ENCODE measurements at regions not wholly inside any gene's neighbourhood (a gene's known extent, or its start where the extent isn't known, plus 50 kb on each side); places are given as distances from the start of the nearest gene placed in this dataset.

DNA sequence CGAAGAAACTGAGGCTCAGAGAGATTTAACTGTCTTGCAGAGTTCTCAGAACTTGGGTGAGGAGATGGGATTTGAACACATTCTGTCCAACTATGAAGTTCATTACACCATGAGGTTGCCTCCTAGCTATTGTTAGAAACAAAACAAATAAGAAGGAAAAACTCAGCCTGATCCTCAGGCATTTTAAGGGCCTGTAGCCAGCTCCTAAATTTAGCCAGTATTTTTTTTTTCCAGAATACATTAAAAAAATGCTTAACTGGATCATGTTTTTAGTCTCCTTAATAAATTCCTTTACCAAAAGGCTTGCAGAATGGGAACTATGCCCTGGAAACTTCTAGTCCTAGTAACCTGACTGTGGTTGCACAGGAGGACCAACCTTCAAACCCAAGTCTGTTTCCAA lies 212.0 kb downstream of the CSNK2A3 start:
- FAIRE-seq, result no peak
- POLR2A ChIA-PET, result no interaction called here

DNA sequence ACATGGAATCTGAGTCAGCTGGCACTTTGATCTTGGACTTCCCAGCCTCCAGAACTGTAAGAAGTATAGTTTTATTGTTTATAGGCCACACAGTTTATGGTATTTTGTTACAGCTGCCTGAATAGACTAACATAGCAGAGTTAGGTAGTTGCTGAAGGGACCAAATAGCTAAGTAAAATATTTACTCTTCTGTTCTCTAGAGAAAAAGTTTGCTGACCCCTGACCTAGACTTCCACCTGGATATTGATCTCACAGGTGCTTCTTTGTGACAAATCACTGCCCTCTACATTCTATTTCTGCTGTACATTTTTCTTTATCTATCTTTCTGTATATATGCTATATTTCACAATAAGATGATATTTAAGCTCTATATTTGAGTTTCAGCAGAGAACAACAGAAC lies 212.5 kb downstream of the CSNK2A3 start:
- DNase-seq (ENCODE audit: low read depth, low spot score) (no peak), FAIRE-seq (no peak)
- Histone ChIP-seq H3K4me3 (replicated peaks in 1 of 3; ENCODE audit: insufficient read depth in 1 of 3, low read depth in 1 of 3, low read length in 3 of 3) (no peak overlapping the region), H2AFZ (ENCODE audit: low read depth, low read length) (no peak overlapping the region), H3K4me1 (ENCODE audit: control insufficient read depth, extremely low read depth, insufficient read depth, low read length) (no peaks in the 10 kb centered on the region), H3K9me1 (replicated peaks; ENCODE audit: control insufficient read depth, extremely low read depth, insufficient read depth, low read length) (no peaks in the 10 kb centered on the region), H3K9me3 (replicated peaks; ENCODE audit: control insufficient read depth, insufficient read depth, low read length) (no peaks in the 10 kb centered on the region), H3K36me3 (ENCODE audit: control insufficient read depth in 2 of 2, extremely low read depth in 1 of 2, insufficient read depth in 2 of 2, low read length in 2 of 2) (no peaks in the 10 kb centered on the region), H3K27me3 (ENCODE audit: control insufficient read depth in 2 of 2, insufficient read depth in 2 of 2, low read length in 2 of 2) (peaks cover 0 to 3% of the 10 kb centered on the region in 2 experiments), H3K79me2 (ENCODE audit: control insufficient read depth, insufficient read depth, low read length) (no peaks in the 10 kb centered on the region), H3K4me2 (ENCODE audit: insufficient read depth, low read length) (no peak overlapping the region), H3K27ac (ENCODE audit: insufficient read depth, low read depth, low read length) (no peak overlapping the region), H4K20me1 (replicated peaks; ENCODE audit: control insufficient read depth, extremely low read depth, insufficient read depth, low read length) (no peaks in the 10 kb centered on the region), H3K9ac (replicated peaks; ENCODE audit: extremely low read depth, insufficient read depth, low read length) (no peak overlapping the region)
- ChIA-PET POLR2A (no interaction called here), CTCF (interaction anchor here (1.2 to 1.5 kb wide), 2 partner anchors 16 to 30 kb away, joined by 4 to 5 read pairs; no protein-coding TSS in a partner anchor)
- TF ChIP-seq POLR2A (IDR thresholded peaks at IDR 0.05; ENCODE audit: low read depth, low read length) (no peak), FOS (IDR thresholded peaks at IDR 0.05; ENCODE audit: borderline replicate concordance, insufficient read depth, low read length) (no peak), MYC (IDR thresholded peaks at IDR 0.05; ENCODE audit: low read depth, low read length) (no peak), GATA2 (IDR thresholded peaks at IDR 0.05; ENCODE audit: insufficient read depth, insufficient read length, low read depth, low read length) (no peak), EZH2 (IDR thresholded peaks at IDR 0.05; ENCODE audit: borderline replicate concordance, low read depth, low read length, severe bottlenecking) (no peak), POLR2AphosphoS5 (IDR thresholded peaks at IDR 0.05; ENCODE audit: insufficient read depth, low read depth, low read length) (no peak), JUN (IDR thresholded peaks at IDR 0.05; ENCODE audit: borderline replicate concordance, insufficient read depth, insufficient read length, low read depth) (no peak)
- TF ChIP-seq, protein P1, sequence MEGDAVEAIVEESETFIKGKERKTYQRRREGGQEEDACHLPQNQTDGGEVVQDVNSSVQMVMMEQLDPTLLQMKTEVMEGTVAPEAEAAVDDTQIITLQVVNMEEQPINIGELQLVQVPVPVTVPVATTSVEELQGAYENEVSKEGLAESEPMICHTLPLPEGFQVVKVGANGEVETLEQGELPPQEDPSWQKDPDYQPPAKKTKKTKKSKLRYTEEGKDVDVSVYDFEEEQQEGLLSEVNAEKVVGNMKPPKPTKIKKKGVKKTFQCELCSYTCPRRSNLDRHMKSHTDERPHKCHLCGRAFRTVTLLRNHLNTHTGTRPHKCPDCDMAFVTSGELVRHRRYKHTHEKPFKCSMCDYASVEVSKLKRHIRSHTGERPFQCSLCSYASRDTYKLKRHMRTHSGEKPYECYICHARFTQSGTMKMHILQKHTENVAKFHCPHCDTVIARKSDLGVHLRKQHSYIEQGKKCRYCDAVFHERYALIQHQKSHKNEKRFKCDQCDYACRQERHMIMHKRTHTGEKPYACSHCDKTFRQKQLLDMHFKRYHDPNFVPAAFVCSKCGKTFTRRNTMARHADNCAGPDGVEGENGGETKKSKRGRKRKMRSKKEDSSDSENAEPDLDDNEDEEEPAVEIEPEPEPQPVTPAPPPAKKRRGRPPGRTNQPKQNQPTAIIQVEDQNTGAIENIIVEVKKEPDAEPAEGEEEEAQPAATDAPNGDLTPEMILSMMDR (IDR thresholded peaks at IDR 0.05; ENCODE audit: extremely low read depth in 1 of 2, insufficient read depth in 1 of 2, low read depth in 1 of 2, low read length in 2 of 2), result no peak
- TF ChIP-seq, protein P2, sequence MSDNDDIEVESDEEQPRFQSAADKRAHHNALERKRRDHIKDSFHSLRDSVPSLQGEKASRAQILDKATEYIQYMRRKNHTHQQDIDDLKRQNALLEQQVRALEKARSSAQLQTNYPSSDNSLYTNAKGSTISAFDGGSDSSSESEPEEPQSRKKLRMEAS (IDR thresholded peaks at IDR 0.05; ENCODE audit: insufficient read depth, insufficient read length), result no peak
- BruUV-seq (replicated peaks), result no TSS peak
- dilution Hi-C loops (cut with MboI; ENCODE audit: extremely low pct_ligation_motif_present, low sequenced_read_pairs), result no loop called here
- intact Hi-C loops (cut with micrococcal nuclease), result no loop called here

More for the DNA sequence above, 212.0 kb downstream of the CSNK2A3 start:
- Histone ChIP-seq H3K36me3 (ENCODE audit: control insufficient read depth in 2 of 2, extremely low read depth in 1 of 2, insufficient read depth in 2 of 2, low read length in 2 of 2) (no peaks in the 10 kb centered on the region), H3K9me3 (replicated peaks; ENCODE audit: control insufficient read depth, insufficient read depth, low read length) (no peaks in the 10 kb centered on the region), H3K4me1 (ENCODE audit: control insufficient read depth, extremely low read depth, insufficient read depth, low read length) (no peaks in the 10 kb centered on the region), H3K9ac (replicated peaks; ENCODE audit: extremely low read depth, insufficient read depth, low read length) (no peak overlapping the region), H3K79me2 (ENCODE audit: control insufficient read depth, insufficient read depth, low read length) (no peaks in the 10 kb centered on the region), H3K9me1 (replicated peaks; ENCODE audit: control insufficient read depth, extremely low read depth, insufficient read depth, low read length) (no peaks in the 10 kb centered on the region), H3K4me3 (replicated peaks in 1 of 3; ENCODE audit: insufficient read depth in 1 of 3, low read depth in 1 of 3, low read length in 3 of 3) (no peak overlapping the region), H2AFZ (ENCODE audit: low read depth, low read length) (no peak overlapping the region), H3K27ac (ENCODE audit: insufficient read depth, low read depth, low read length) (no peak overlapping the region), H3K27me3 (ENCODE audit: control insufficient read depth in 2 of 2, insufficient read depth in 2 of 2, low read length in 2 of 2) (no peaks in the 10 kb centered on the region), H3K4me2 (ENCODE audit: insufficient read depth, low read length) (no peak overlapping the region), H4K20me1 (replicated peaks; ENCODE audit: control insufficient read depth, extremely low read depth, insufficient read depth, low read length) (no peaks in the 10 kb centered on the region)
- no peak for DNase-seq (ENCODE audit: low read depth, low spot score)
- TF ChIP-seq GATA2 (IDR thresholded peaks at IDR 0.05; ENCODE audit: insufficient read depth, insufficient read length, low read depth, low read length), result no peak
- TF ChIP-seq EZH2 (IDR thresholded peaks at IDR 0.05; ENCODE audit: borderline replicate concordance, low read depth, low read length, severe bottlenecking), result no peak
- no peak for TF ChIP-seq POLR2AphosphoS5 (IDR thresholded peaks at IDR 0.05; ENCODE audit: insufficient read depth, low read depth, low read length)
- no peak for TF ChIP-seq FOS (IDR thresholded peaks at IDR 0.05; ENCODE audit: borderline replicate concordance, insufficient read depth, low read length)
- TF ChIP-seq JUN (IDR thresholded peaks at IDR 0.05; ENCODE audit: borderline replicate concordance, insufficient read depth, insufficient read length, low read depth), result no peak
- dilution Hi-C loops (cut with MboI; ENCODE audit: extremely low pct_ligation_motif_present, low sequenced_read_pairs) (no loop called here), intact Hi-C loops (cut with micrococcal nuclease) (no loop called here)
- BruUV-seq (replicated peaks), result no TSS peak
- CTCF ChIA-PET, result interaction anchor here (1.2 to 1.5 kb wide), 2 partner anchors 16 to 31 kb away, joined by 4 to 5 read pairs; no protein-coding TSS in a partner anchor
